Peyer's patch (tissue), 4 donors: ENCODE measurements at regions not wholly inside any gene's neighbourhood (a gene's known extent, or its start where the extent isn't known, plus 50 kb on each side); places are given as distances from the start of the nearest gene placed in this dataset.
"Not testable (repeated sequence)": the region's sequence is repeated elsewhere in the genome, so short reads cannot be mapped to it uniquely, and the experiment has no call there.

Source experiments
- POLR2A ChIP-seq, 2 donors: fragments of 450-650 bp; IDR thresholded peaks; one replicate each; pipeline ENCODE4 v1.5.1; 2017; ENCODE audit warnings: antibody characterized with exemption in 2 of 2, mild to moderate bottlenecking in 2 of 2, moderate library complexity in 2 of 2
- TF ChIP-seq, protein P1 (sequence below), 6 experiments: fragments of 450-650 bp in 4 of 6; fragments of 200-600 bp in 2 of 6; sonication (generic) in 1 of 6; IDR thresholded peaks; one replicate each; pipeline ENCODE4 v1.5.1; 2017 to 2019; ENCODE audit warnings: antibody characterized with exemption in 6 of 6, mild to moderate bottlenecking in 3 of 6, moderate library complexity in 1 of 6

DNA sequence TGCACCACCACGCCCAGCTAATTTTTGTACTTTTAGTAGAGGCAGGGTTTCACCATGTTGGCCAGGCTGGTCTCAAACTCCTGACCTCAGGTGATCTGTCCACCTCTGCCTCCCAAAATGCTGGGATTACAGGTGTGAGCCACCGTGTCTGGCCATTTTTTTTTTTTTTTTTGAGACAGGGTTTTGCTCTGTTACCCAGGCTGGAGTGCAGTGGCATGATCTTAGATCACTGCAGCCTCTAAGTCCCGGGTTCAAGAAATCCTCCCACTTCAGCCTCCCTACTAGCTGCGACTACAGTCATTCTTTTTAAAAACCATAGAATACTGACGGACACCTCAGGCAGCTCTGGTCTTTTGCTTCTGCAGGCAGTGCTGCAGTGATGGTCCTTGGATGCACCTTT, 54.9 kb upstream of the PTPN1 start:
- TF ChIP-seq, protein P1, sequence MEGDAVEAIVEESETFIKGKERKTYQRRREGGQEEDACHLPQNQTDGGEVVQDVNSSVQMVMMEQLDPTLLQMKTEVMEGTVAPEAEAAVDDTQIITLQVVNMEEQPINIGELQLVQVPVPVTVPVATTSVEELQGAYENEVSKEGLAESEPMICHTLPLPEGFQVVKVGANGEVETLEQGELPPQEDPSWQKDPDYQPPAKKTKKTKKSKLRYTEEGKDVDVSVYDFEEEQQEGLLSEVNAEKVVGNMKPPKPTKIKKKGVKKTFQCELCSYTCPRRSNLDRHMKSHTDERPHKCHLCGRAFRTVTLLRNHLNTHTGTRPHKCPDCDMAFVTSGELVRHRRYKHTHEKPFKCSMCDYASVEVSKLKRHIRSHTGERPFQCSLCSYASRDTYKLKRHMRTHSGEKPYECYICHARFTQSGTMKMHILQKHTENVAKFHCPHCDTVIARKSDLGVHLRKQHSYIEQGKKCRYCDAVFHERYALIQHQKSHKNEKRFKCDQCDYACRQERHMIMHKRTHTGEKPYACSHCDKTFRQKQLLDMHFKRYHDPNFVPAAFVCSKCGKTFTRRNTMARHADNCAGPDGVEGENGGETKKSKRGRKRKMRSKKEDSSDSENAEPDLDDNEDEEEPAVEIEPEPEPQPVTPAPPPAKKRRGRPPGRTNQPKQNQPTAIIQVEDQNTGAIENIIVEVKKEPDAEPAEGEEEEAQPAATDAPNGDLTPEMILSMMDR (IDR thresholded peaks at IDR 0.05): not testable (repeated sequence)
- TF ChIP-seq POLR2A (IDR thresholded peaks at IDR 0.05): not testable (repeated sequence)
